ENCODE measurements at regions not wholly inside any gene's neighbourhood (a gene's known extent, or its start where the extent isn't known, plus 50 kb on each side); places are given as distances from the start of the nearest gene placed in this dataset.
"Not testable (repeated sequence)": the region's sequence is repeated elsewhere in the genome, so short reads cannot be mapped to it uniquely, and the experiment has no call there.

DNA sequence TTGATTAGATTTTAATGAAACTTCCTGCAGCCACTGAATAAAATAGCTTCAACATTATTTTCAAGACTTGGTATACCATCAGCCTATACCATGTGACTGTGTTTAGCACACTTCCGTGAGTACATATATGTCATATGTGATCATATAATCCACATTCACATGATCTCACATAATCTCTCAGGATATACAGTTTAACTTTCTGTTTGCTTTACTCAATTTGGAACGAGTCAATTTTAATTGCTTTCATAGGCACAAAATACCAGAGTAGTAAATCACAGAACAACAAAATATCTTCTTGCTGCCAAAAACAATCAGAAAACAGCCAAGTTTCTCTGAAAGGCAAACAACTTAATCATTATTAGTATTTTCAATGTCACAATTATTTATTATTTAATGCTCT is 731.1 kb upstream of the DIAPH2 start:
- DNase-seq (ENCODE audit: low read depth in 3 of 3, low spot score in 2 of 3) = no peak

DNA sequence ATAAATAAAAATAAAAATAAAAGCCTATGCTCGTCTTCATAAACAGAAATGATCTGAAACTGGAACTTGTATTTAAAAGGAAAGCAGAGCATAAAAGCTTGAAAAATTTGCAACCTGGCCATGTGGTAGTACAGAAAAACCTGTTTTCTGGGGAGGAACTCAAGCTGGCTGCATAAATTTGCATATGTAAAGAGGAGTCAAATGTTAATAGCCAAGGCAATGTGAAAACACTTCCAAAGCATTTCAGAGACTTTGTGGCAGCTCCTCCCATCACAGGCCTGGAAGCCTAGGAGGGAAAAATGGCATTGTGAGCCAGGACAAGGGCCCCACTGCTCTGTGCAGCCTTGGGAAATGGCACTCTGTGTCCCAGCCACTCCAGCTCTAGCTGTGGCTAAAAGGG is 727.9 kb upstream of the DIAPH2 start:
- no peak for DNase-seq (ENCODE audit: low read depth in 3 of 3, low spot score in 2 of 3)

DNA sequence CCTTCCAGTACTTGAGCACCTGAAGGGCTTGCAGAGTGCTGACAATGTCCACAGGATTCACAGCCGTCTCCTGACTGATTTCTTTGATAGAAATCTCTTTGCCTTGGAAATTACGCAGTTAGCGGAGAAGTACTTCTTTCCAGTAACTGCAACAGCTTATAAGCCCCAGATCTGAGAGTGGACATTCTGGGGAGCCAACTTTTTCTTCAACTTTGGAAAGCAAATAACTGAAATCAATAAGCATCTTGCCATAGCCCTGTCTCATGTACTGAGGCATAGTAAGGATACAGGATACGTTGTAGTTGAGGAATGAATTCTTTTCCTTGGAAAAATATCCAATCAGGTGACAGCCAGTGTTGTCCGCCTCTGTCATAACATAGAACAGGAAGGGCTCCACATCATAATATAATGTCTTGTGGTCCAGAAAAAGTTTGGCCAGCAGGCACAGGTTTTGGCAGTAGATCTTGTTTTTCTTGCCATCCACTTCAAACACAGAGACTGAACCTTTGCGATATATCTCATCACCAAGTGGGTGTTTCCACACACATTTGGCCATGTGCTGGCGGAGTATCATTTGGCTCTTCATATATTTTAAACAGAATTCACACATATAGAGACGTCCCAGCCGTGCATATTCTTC is 711.1 kb upstream of the DIAPH2 start:
- DNase-seq (ENCODE audit: low read depth in 3 of 3, low spot score in 2 of 3) = not testable (repeated sequence)

DNA sequence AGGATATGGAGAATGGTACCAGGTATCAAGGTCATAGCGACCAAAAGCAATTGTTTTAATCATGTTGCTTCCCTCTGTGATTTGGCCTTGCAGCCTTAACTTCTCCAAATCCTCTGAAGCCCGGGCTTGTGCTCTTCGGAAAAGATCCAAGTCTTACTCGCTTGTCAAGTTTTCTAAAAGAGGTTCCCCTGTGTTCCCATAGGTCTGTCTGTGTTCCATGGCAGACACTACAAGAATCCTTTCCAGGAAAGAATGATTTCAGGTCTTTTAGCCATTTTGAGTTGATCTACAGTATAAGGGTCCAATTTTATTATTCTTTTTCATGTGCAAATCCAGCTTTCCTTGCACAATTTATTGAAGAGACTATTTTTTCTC is 710.6 kb upstream of the DIAPH2 start:
- no peak for DNase-seq (ENCODE audit: low read depth in 3 of 3, low spot score in 2 of 3)

DNA sequence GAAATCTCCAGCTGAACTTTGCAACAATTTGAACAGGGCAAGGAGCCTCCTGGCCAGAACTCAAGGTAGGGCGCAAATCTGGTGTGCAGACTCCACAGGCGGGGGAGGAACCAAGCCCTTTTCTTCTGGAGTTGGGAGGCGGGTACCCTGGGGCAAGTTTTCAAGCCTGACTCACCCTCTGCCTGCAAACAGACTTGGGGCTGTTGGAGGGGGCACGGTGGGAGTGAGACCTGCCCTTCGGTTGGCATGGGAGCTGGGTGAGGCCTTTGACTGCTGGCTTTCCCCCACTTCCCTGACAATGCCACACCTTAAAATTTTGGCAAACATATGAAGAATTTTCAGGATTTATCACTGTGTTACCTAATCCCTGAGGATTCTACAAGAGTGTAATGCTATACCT is 709.8 kb upstream of the DIAPH2 start:
- DNase-seq (ENCODE audit: low read depth in 3 of 3, low spot score in 2 of 3) = no peak

DNA sequence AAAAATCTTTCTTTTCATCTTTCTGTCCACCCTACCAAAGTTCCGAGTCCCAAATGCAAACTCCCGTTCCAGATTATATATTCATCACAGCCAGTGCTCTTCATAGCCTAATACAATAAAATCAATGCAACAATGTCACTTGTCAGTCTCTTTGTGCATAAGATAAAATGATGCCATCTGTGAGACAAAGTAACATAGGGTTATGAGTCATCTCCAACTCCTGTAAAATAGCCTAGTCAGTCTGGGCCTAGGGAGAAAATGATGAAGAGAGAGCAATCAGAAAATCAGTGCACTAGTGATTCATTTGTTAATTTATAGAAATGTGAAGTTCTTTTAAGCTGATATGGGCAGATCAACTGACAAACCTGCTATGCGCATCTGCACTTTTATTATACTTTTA is 689.1 kb upstream of the DIAPH2 start:
- DNase-seq (ENCODE audit: low read depth in 3 of 3, low spot score in 2 of 3) = no peak

DNA sequence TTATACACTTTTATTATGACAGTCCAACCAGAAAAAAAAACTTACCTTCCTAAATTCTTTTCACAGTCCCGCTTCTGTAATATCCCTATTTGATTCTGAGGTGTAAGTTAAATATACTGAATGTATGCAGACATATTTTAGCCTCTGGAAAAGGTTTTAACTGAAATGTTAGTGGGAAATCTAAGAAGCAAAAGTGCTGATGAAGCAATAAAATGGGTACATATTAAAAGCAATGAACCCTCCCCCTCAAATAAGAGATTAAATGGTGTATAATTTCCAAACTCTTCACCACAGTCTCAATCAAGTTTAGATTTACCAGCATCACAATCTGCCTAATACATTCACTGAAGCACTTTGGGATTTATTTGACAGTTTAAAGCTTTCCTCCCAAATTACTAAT is 688.3 kb upstream of the DIAPH2 start:
- DNase-seq (ENCODE audit: low read depth in 3 of 3, low spot score in 2 of 3) = no peak

DNA sequence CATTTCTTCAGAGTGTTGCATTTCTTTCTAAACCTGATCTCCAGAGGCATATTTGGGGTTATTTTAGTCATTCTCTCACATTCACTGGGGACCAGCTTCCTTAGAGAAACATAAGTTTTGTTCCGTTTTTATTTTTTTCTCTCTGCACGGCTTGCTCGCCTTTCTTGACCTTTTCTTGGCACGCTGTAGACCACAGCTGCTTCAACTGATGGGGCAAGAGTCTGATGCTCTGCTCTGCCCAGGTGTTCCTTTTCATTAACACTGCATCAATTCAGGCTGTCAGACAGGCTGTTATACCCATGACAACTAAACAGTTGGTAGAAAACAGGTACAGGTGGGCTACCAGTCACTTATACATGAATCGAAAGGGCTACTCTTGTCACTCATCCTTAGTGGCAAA is 682.2 kb upstream of the DIAPH2 start:
- DNase-seq (ENCODE audit: low read depth in 3 of 3, low spot score in 2 of 3) = no peak

DNA sequence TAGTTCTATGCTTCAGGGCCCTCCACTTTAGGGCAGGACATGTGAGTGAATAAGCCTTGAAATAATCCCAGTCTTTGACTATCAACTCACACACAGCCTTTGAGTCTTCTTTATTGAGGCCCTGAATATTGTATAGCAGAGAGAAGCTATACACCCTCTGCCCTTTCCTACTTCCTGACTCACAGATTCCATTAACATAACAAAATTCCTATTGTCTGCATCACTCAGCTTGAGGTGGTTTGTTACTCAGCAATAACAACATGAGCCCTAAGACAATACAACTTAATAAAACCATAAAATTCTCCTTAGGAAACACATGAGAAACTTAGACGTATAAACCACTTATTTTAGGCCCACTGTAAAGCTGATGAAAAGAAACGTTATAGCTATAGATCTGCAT is 680.3 kb upstream of the DIAPH2 start:
- no peak for DNase-seq (ENCODE audit: low read depth in 3 of 3, low spot score in 2 of 3)

DNA sequence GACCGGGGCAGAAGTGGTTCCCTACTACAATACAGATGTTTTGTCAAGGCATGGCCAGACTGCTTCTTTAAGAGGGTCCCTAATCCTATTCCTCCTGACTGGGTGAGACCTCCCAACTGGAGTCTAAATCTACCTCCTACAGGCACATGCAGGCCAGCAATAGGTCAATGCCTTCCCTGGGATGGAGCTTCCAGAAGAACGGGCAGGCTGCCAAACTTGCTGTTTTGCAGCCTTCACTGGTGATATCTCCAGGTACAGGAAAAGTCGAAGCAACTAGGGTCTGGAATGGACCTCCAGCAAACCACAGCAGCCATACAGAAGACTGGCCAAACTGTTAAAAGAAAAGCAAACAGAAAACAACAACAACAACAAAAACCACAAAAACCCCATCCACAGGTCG is 678.4 kb upstream of the DIAPH2 start:
- DNase-seq (ENCODE audit: low read depth in 3 of 3, low spot score in 2 of 3) = no peak

DNA sequence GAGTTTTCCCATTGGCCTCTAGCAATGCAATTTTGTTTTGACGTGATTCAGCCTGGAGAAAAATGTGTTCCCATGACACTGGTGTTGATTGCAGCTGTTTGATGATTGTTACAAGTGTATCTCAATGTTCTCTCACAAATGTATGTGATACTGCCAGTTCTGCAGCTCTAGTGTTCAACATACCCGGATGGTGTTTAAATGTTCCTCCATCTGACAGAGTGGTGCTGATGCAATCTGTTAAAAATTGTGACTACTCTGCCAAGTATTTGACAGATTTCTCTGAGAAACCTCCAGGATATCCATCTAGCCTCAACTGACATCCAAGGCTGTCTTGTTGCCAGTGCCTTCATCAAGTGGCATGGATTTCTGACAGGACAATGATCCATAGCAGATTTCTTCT is 657.2 kb upstream of the DIAPH2 start:
- DNase-seq (ENCODE audit: low read depth in 3 of 3, low spot score in 2 of 3) = no peak

DNA sequence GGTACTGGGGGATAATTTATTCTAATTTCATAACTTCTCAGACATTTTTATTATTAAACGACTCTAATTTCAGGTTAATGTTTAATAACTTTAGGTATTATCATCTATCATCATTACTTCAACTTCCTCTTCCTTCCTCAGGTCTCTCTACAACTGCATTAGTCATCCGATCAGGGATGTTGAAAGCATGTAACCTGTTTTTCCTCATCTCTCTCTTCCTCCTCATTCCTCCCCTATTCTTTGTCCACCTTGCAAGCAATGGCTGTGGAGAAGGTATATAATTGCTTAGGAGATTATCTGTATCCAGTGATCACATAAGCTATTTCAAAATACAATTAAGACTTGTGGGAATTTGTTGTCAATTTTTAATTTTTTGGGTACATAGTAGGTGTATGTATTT is 632.6 kb upstream of the DIAPH2 start:
- DNase-seq (ENCODE audit: low read depth in 3 of 3, low spot score in 2 of 3) = no peak

DNA sequence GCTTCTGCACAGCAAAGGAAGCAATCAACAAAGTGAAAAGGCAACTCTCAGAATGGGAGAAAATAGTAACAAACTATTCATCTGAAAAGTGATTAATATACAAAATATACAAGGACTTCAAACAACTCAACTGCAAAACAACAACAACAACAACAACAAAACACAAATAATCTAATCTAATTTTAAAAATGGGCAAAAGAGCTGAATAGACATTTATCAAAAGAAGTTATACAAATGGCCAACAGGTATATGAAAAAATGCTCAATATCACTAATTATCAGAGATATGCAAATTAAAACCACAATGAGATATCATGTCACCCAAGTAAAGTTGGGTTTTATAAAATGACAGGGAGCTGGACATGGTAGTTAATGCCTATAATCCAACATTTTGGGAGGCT is 602.8 kb upstream of the DIAPH2 start:
- DNase-seq (ENCODE audit: low read depth in 3 of 3, low spot score in 2 of 3) = no peak

DNA sequence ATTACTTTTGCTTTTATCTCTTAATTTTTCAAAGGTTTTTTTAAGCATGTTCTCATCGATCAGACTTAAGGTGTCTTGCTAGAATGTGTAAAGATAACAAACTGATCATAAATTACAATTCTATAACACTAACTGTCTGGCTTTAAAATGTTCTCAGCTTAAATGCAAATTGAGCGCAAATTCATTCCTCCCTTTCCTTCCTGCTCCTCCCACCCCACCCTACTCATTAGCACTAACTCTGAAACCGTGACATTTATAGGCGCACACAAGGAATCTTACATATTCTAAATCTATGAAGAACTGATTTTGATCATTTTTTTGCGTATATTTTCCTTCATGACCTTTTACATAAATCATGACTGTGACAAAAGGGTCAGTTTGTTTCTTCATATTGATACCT is 590.0 kb upstream of the DIAPH2 start:
- DNase-seq (ENCODE audit: low read depth in 3 of 3, low spot score in 2 of 3) = no peak

DNA sequence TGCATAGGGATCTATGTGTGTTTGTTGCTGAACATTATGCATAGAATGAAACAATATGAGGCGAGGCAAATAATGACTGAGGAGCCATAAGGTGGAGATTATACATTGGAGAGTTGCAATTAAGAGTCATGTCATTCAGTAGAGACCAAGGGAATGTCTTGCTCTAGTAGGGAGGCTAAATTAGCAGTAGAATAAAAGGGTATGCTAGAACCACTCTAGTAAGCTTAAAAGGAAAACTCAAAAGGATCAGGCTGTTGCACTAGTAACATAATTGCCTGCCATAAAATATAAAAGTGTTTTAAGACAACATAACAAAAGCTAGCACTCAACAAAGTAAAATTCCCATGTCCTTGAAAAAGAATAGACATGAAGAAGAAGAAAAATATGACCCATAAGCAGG is 586.2 kb upstream of the DIAPH2 start:
- DNase-seq (ENCODE audit: low read depth in 3 of 3, low spot score in 2 of 3) = no peak

DNA sequence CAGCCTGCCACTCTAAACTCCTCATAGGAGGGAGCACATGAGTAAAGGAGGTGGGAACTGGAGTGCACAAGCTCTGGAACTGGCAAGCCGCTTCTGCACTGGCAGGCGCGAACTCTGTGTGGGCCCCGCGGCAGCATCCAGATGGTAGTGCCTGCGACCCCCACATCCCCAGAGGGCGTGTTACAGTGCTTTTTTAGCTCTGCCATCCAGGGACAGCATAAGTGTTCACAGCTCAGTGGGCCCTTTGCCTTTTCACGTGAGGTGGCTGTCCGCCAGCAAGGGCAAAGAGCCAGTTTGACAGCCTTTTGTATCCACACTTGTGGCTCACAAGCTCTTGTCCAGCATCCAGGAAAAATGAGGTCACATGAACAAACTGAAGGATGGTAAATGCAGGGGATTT is 581.6 kb upstream of the DIAPH2 start:
- DNase-seq (ENCODE audit: low read depth in 3 of 3, low spot score in 2 of 3) = no peak

DNA sequence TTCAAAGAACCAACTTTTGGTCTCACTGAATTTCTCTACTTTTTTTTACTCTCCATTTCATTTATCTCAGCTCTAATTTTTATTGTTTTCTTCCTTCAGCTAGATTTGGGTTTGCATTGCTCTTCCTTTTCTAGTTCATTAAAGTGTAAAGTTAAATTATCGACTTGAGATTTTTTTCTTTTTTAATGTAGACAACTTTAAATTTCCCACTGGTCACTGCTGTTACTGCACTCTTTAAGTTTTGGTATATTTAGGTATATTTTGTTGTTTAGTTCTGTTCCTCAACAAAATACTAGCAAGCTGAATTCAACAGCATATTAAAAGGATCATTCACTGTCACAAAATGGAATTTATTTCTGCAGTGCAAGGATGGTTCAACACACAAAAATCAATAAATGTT is 572.0 kb upstream of the DIAPH2 start:
- no peak for DNase-seq (ENCODE audit: low read depth in 3 of 3, low spot score in 2 of 3)

DNA sequence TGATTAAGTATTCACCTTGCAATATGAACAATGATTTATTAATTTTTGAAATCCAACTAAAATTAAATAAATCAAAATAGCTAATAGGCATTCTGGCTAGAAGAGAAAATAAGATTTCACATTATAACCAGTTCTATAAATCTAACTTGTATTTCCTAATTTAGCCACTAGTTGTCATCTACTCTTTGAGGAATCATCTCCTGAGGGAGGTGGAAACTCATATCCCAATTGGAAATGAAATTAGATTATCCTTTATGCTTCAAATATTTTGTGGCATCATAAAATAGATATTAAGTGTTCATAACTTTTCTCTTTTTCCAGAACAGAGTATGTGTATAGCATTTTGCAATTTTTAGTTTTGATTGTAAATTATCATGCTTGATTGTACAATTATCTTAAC is 558.5 kb upstream of the DIAPH2 start:
- DNase-seq (ENCODE audit: low read depth in 3 of 3, low spot score in 2 of 3) = no peak

DNA sequence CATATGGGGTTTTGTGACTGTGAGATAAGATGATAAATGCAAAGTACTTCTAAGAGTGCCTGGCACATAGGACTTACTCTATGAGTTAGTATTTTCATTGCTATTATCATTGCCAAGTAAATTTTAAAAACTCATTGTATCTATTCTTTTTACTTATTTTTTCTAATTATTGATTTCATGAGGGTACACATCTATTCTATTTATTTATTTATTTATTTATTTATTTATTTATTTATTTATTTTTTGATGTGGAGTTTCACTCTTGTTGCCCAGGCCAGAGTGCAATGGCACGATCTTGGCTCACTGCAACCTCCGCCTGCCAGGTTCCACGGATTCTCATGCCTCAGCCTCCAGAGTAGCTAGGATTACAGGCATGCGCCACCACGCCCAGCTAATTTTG is 556.6 kb upstream of the DIAPH2 start:
- not testable (repeated sequence) for DNase-seq (ENCODE audit: low read depth in 3 of 3, low spot score in 2 of 3)

DNA sequence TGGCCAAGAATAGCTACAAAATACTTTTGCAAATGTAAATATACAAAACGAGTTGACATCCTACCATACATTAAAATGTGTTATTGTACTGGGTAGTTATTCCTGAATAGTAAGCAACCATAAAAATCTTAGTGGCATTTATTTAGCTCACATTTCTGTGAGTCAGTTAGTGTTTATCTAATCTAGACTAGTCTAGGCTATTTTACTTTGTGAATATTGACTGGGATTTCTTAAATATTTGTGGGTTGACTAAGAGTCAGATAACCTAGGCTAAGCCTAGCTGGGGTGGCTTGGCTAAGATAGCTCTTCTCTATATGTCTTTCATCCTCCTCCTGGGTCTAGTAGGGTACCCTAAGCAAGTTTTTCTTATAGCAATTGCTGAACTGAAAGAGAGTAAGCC is 543.8 kb upstream of the DIAPH2 start:
- no peak for DNase-seq (ENCODE audit: low read depth in 3 of 3, low spot score in 2 of 3)

DNA sequence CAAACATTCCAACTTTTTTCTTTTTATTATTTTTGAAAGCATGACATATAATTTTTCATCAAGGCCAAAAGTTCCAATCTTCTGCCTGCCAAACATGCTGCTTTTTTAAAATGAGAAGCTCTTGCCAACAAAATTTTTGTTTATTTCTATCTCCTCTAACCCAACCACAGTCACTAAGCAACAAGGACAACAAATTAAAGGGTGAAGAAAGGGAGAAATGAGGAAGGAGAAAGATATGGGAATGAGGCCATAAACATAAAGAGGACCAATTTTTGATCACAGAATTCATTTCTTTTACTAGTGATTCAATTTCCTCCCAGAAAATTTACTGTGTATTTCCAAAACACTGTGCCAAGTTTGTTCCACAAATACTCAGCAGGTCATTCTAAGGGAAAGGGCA is 537.0 kb upstream of the DIAPH2 start:
- no peak for DNase-seq (ENCODE audit: low read depth in 3 of 3, low spot score in 2 of 3)

DNA sequence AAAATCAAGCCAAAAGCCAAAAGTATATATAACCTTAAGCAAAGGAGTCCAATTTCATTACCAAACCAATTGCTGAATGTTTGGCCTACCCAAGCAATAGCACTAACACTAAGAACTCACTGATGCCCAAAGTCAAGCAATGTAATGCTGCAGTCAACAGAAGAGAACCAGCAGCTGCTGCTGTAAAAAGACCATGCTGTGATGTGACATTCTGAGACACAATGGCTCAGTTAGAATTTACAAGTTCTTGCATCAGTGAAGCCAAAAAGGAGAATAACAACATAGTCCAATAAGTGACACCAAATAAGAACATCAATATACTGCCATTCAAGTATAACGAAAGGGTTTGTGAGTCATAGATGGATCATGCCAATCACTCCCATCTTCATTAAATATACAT is 514.0 kb upstream of the DIAPH2 start:
- DNase-seq (ENCODE audit: low read depth in 3 of 3, low spot score in 2 of 3) = no peak

DNA sequence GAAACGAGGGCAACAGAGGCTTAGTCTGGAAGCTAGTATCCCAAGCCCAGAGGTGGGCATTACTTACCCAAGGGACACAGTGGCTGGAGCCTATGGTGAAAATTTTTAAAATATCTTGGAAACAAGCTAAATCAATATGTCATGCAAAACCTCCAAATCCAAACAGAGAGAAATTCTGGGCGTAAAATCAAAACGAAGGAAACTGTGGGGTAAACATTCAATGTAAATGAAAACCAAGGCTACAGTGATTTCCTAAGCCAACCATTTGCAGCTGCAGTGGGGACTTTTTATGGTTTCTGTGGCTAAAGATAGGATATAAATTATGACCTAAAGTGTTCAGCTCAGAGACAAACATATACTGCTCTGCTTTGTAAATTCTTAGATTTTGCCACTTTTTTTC is 507.7 kb upstream of the DIAPH2 start:
- no peak for DNase-seq (ENCODE audit: low read depth in 3 of 3, low spot score in 2 of 3)

DNA sequence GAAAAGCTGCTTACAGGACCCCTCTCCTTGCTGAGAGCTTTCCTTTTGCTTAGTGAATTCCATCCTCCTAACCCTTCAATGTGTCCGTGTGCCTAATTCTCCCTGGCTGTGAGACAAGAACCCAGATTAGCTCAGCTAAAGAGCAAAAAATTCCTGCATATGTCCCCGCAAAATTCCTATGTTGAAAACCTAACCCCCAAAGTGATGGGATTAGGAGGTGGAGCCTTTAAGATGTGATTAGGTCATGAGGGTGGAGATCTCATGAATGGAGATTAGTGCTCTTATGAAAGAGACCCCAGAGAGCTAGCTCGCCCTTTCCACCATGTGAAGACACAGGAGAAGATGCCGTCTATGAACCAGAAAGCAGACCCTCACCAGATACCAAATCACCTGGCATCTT is 503.0 kb upstream of the DIAPH2 start:
- DNase-seq (ENCODE audit: low read depth in 3 of 3, low spot score in 2 of 3) = no peak
